ENCODE measurements at regions not wholly inside any gene's neighbourhood (a gene's known extent, or its start where the extent isn't known, plus 50 kb on each side); places are given as distances from the start of the nearest gene placed in this dataset.

DNA sequence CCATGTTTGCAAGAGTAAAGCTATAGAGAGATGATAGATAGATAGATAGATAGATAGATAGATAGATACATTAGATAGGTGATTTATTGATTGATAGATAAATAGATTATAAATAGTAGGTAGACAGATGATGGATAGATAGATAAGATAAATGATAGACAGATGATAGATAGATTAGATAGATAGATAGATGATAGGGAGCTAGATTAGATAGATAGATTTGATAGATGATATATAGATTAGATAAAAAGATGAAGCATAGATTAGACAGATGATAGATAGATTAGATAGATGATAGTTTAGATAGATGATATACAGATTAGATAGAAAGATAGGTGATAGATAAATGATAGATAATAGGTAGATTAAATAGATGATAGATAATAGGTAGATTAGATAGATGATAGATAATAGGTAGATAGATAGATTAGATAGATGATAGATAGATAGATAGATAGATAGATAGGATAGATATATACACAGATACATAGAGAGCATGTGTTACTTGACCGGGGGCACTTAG lies 243.3 kb upstream of the FOXK1 start:
- TF ChIP-seq, protein P1, sequence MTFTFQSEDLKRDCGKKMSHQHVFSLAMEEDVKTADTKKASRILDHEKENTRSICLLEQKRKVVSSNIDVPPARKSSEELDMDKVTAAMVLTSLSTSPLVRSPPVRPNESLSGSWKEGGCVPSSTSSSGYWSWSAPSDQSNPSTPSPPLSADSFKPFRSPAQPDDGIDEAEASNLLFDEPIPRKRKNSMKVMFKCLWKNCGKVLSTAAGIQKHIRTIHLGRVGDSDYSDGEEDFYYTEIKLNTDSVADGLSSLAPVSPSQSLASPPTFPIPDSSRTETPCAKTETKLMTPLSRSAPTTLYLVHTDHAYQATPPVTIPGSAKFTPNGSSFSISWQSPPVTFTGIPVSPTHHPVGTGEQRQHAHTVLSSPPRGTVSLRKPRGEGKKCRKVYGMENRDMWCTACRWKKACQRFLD (tag by site-specific recombination; IDR thresholded peaks at IDR 0.05), result no peak
- no peak for TF ChIP-seq MEIS1 (CRISPR knock-in tag; IDR thresholded peaks at IDR 0.05; ENCODE audit: borderline replicate concordance)

Data from HEK293 (cell line).